Panc1 (cell line): ENCODE measurements at regions not wholly inside any gene's neighbourhood (a gene's known extent, or its start where the extent isn't known, plus 50 kb on each side); places are given as distances from the start of the nearest gene placed in this dataset.

ENCODE experiments used
- POLR2AphosphoS5 ChIP-seq: IDR thresholded peaks from 2 replicates; pipeline ENCODE4 v1.6.1; 2012; ENCODE audit warnings: mild to moderate bottlenecking, low read depth, low read length, moderate library complexity
- TF ChIP-seq, protein P1 (sequence below): fragments of 450-650 bp; IDR thresholded peaks from 2 replicates; pipeline ENCODE4 v1.5.1; 2017; ENCODE audit warnings: mild to moderate bottlenecking

DNA sequence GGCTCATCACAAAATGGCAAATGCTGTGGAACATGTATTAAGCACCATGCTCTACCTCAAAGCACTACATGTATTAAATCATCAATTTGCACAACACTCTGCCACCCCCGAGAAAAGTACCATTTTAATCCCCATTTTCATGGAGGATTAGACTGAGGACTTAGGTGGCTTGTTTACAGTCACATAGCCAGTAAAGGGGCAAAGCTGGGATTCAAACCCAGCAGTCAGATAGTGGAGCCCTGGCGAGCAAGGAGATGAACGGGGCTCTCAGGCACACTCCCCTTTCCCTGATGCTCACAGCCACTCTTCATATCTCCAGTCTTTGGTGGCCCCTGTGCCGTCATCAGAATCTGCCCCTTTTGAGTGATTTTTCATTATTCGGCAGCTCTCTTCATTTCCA, 262.9 kb downstream of the DIRAS2 start:
- no peak for TF ChIP-seq POLR2AphosphoS5
- TF ChIP-seq, protein P1, sequence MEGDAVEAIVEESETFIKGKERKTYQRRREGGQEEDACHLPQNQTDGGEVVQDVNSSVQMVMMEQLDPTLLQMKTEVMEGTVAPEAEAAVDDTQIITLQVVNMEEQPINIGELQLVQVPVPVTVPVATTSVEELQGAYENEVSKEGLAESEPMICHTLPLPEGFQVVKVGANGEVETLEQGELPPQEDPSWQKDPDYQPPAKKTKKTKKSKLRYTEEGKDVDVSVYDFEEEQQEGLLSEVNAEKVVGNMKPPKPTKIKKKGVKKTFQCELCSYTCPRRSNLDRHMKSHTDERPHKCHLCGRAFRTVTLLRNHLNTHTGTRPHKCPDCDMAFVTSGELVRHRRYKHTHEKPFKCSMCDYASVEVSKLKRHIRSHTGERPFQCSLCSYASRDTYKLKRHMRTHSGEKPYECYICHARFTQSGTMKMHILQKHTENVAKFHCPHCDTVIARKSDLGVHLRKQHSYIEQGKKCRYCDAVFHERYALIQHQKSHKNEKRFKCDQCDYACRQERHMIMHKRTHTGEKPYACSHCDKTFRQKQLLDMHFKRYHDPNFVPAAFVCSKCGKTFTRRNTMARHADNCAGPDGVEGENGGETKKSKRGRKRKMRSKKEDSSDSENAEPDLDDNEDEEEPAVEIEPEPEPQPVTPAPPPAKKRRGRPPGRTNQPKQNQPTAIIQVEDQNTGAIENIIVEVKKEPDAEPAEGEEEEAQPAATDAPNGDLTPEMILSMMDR, result no peak
